Astrocyte (in vitro differentiated cells and primary cell): ENCODE measurements at regions not wholly inside any gene's neighbourhood (a gene's known extent, or its start where the extent isn't known, plus 50 kb on each side); places are given as distances from the start of the nearest gene placed in this dataset.

Source experiments
- DNase-seq: peaks from one replicate; pipeline ENCODE4 v3.0.0-alpha.2; 2010; ENCODE audit warnings: low read depth
- FAIRE-seq: peaks from 2 replicates; lab custom pipeline; 2011; peaks lifted over from hg19 to GRCh38; lab: Jason Lieb, UNC
- H2AFZ ChIP-seq: 2 replicates; pipeline ENCODE4 v1.6.0; 2012; ENCODE audit warnings: low read depth, low read length, inconsistent platforms
- H3K27ac ChIP-seq: 2 replicates; pipeline ENCODE4 v1.5.1; 2011; ENCODE audit warnings: low read depth, low read length, inconsistent platforms
- H3K27me3 ChIP-seq: 2 replicates; pipeline ENCODE4 v1.6.0; 2011; ENCODE audit warnings: low read length, inconsistent platforms; ENCODE audit not compliant: insufficient read depth
- H3K36me3 ChIP-seq: 2 replicates; pipeline ENCODE4 v1.5.1; 2011; ENCODE audit warnings: low read length, inconsistent platforms; ENCODE audit not compliant: insufficient read depth
- H3K4me1 ChIP-seq: 2 replicates; pipeline ENCODE4 v1.5.1; 2011; ENCODE audit warnings: low read length, inconsistent platforms; ENCODE audit not compliant: insufficient read depth
- H3K4me2 ChIP-seq: 2 replicates; pipeline ENCODE4 v1.6.0; 2012; ENCODE audit warnings: low read length, inconsistent platforms
- H3K4me3 ChIP-seq: 2 replicates; pipeline ENCODE4 v1.5.1; 2011; ENCODE audit warnings: low read depth, mild to moderate bottlenecking, low read length, inconsistent platforms; ENCODE audit not compliant: insufficient read depth
- H3K79me2 ChIP-seq: 2 replicates; pipeline ENCODE4 v1.6.0; 2012; ENCODE audit warnings: mild to moderate bottlenecking, low read length, inconsistent platforms; ENCODE audit not compliant: insufficient read depth
- H3K9ac ChIP-seq: 2 replicates; pipeline ENCODE4 v1.6.0; 2012; ENCODE audit warnings: mild to moderate bottlenecking, low read length, inconsistent platforms
- H3K9me3 ChIP-seq: 2 replicates; pipeline ENCODE4 v1.5.1; 2012; ENCODE audit warnings: low read depth, mild to moderate bottlenecking, low read length, inconsistent platforms; ENCODE audit not compliant: insufficient read depth
- H4K20me1 ChIP-seq: 2 replicates; pipeline ENCODE4 v1.6.0; 2012; ENCODE audit warnings: low read length, inconsistent platforms; ENCODE audit not compliant: insufficient read depth
- H3K27ac Mint-ChIP-seq: one replicate; pipeline ENCODE4 v1.8.0; 2021; ENCODE audit warnings: mild to moderate bottlenecking, mixed read lengths; ENCODE audit not compliant: unreplicated experiment
- H3K27me3 Mint-ChIP-seq: one replicate; pipeline ENCODE4 v1.8.0; 2021; ENCODE audit warnings: low read depth, mixed read lengths; ENCODE audit not compliant: unreplicated experiment
- H3K36me3 Mint-ChIP-seq: one replicate; pipeline ENCODE4 v1.8.0; 2021; ENCODE audit warnings: low read depth, mixed read lengths; ENCODE audit not compliant: unreplicated experiment
- H3K4me1 Mint-ChIP-seq: one replicate; pipeline ENCODE4 v1.8.0; 2021; ENCODE audit warnings: low read depth, mixed read lengths; ENCODE audit not compliant: unreplicated experiment
- H3K4me3 Mint-ChIP-seq: one replicate; pipeline ENCODE4 v1.8.0; 2021; ENCODE audit warnings: mild to moderate bottlenecking, moderate library complexity, mixed read lengths; ENCODE audit not compliant: unreplicated experiment
- H3K9me3 Mint-ChIP-seq: one replicate; pipeline ENCODE4 v1.8.0; 2021; ENCODE audit warnings: mild to moderate bottlenecking, mixed read lengths; ENCODE audit not compliant: unreplicated experiment
- EZH2 ChIP-seq: IDR thresholded peaks from 2 replicates; pipeline ENCODE4 v1.6.1; 2012; ENCODE audit warnings: mild to moderate bottlenecking, low read length, inconsistent platforms; ENCODE audit not compliant: insufficient read depth
- TF ChIP-seq, protein P1 (sequence below): IDR thresholded peaks from 2 replicates; pipeline ENCODE4 v1.5.1; 2011; ENCODE audit warnings: low read depth, mild to moderate bottlenecking, inconsistent platforms, low read length, moderate library complexity; ENCODE audit not compliant: insufficient read depth

- H3K36me3 Mint-ChIP-seq: no peaks in the 10 kb centered on the region
- Histone ChIP-seq H3K9me3 (no peaks in the 10 kb centered on the region), H3K79me2 (no peaks in the 10 kb centered on the region), H3K9ac (no peak overlapping the region), H4K20me1 (no peaks in the 10 kb centered on the region), H3K36me3 (no peaks in the 10 kb centered on the region), H3K4me1 (no peaks in the 10 kb centered on the region), H3K4me3 (no peak overlapping the region), H3K27ac (no peak overlapping the region), H2AFZ (no peak overlapping the region), H3K4me2 (no peak overlapping the region), H3K27me3 (no peaks in the 10 kb centered on the region)
- peaks cover 6% of the 10 kb centered on the region for H3K9me3 Mint-ChIP-seq
- FAIRE-seq (no peak), DNase-seq (no peak)
- H3K27me3 Mint-ChIP-seq: no peaks in the 10 kb centered on the region
- no peak overlapping the region for H3K4me3 Mint-ChIP-seq
- no peak overlapping the region for H3K27ac Mint-ChIP-seq
- H3K4me1 Mint-ChIP-seq: peaks cover 3% of the 10 kb centered on the region
- TF ChIP-seq, protein P1, sequence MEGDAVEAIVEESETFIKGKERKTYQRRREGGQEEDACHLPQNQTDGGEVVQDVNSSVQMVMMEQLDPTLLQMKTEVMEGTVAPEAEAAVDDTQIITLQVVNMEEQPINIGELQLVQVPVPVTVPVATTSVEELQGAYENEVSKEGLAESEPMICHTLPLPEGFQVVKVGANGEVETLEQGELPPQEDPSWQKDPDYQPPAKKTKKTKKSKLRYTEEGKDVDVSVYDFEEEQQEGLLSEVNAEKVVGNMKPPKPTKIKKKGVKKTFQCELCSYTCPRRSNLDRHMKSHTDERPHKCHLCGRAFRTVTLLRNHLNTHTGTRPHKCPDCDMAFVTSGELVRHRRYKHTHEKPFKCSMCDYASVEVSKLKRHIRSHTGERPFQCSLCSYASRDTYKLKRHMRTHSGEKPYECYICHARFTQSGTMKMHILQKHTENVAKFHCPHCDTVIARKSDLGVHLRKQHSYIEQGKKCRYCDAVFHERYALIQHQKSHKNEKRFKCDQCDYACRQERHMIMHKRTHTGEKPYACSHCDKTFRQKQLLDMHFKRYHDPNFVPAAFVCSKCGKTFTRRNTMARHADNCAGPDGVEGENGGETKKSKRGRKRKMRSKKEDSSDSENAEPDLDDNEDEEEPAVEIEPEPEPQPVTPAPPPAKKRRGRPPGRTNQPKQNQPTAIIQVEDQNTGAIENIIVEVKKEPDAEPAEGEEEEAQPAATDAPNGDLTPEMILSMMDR: no peak
- TF ChIP-seq EZH2: no peak
Observed at GRCh38 chr4:128481752-128482480, 194.3 kb upstream of the PGRMC2 start.

DNA sequence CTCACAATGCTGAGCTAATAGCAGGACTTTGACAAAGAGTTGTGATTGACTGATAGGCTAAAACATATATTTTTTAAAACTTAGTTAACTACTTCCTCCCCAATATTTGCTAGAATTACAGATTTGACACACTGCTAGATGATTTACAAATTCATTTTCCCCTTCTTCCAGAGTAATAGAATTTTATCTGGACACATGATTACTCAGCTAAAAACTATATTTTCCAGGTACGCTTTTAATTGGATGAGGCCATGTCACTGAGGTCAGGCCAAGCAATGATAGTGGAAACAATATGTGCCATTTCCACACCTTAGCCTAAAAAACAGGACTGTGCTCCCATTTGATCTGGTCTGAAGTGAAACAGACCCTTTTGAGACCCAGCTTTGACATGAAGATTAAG, 193.3 kb upstream of the PGRMC2 start:
- no peaks in the 10 kb centered on the region for H3K27me3 Mint-ChIP-seq
- no peaks in the 10 kb centered on the region for H3K79me2 ChIP-seq
- H3K4me1 Mint-ChIP-seq: peaks cover 3% of the 10 kb centered on the region
- H3K27ac Mint-ChIP-seq: no peak overlapping the region
- no peak overlapping the region for H3K4me3 Mint-ChIP-seq
- TF ChIP-seq EZH2: no peak
- TF ChIP-seq, protein P1: no peak
- no peaks in the 10 kb centered on the region for H3K36me3 ChIP-seq
- peaks cover 6% of the 10 kb centered on the region for H3K9me3 Mint-ChIP-seq
- H4K20me1 ChIP-seq: no peaks in the 10 kb centered on the region
- H3K4me1 ChIP-seq: no peaks in the 10 kb centered on the region
- H3K9ac ChIP-seq: no peak overlapping the region
- no peak overlapping the region for H3K4me2 ChIP-seq
- H3K27me3 ChIP-seq: no peaks in the 10 kb centered on the region
- FAIRE-seq: no peak
- DNase-seq: no peak
- H3K36me3 Mint-ChIP-seq: no peaks in the 10 kb centered on the region
- H3K4me3 ChIP-seq: no peak overlapping the region
- H3K9me3 ChIP-seq: no peaks in the 10 kb centered on the region
- no peak overlapping the region for H3K27ac ChIP-seq
- H2AFZ ChIP-seq: no peak overlapping the region

DNA sequence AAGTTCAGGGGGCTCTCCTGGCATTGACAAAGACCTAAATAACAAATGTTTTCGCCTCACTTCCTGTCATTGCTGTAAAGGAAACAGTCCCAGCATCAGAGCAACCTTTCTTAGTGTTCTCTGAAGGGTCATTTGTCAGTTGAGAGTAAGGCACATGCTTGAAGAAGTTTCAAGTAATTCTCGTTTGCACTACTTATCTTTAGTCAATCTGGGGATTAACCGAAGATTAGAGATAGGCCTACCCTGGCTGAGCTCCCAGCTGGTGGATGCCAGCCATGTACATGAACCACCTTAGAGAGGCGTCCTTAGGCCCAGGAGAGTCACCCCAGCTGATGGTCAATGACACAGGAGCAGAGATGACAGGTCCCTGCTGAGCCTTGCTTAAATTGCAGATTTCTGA, 189.9 kb upstream of the PGRMC2 start:
- no peak overlapping the region for H3K4me3 Mint-ChIP-seq
- no peaks in the 10 kb centered on the region for H3K4me1 ChIP-seq
- peaks cover 10% of the 10 kb centered on the region for H3K9me3 Mint-ChIP-seq
- DNase-seq (no peak), FAIRE-seq (no peak)
- no peak overlapping the region for H3K27ac ChIP-seq
- H3K4me2 ChIP-seq: no peak overlapping the region
- H3K4me3 ChIP-seq: no peak overlapping the region
- H3K36me3 Mint-ChIP-seq: peaks cover 4% of the 10 kb centered on the region
- no peaks in the 10 kb centered on the region for H3K79me2 ChIP-seq
- H3K36me3 ChIP-seq: no peaks in the 10 kb centered on the region
- H3K4me1 Mint-ChIP-seq: no peaks in the 10 kb centered on the region
- H3K9me3 ChIP-seq: no peaks in the 10 kb centered on the region
- no peaks in the 10 kb centered on the region for H4K20me1 ChIP-seq
- H2AFZ ChIP-seq: no peak overlapping the region
- H3K27ac Mint-ChIP-seq: no peak overlapping the region
- no peak for TF ChIP-seq EZH2
- TF ChIP-seq, protein P1: no peak
- no peaks in the 10 kb centered on the region for H3K27me3 ChIP-seq
- peaks cover 2% of the 10 kb centered on the region for H3K27me3 Mint-ChIP-seq
- no peak overlapping the region for H3K9ac ChIP-seq
